Brain microvascular endothelial cell (primary cell): ENCODE measurements at regions not wholly inside any gene's neighbourhood (a gene's known extent, or its start where the extent isn't known, plus 50 kb on each side); places are given as distances from the start of the nearest gene placed in this dataset.

Experiments
- DNase-seq: peaks from one replicate; pipeline ENCODE4 v3.0.0-alpha.2; 2020
- H3K27ac ChIP-seq: fragments of 250-450 bp; sonication (Bioruptor Pico); 2 replicates; pipeline ENCODE4 v1.5.1; 2020; ENCODE audit warnings: mild to moderate bottlenecking, moderate library complexity
- H3K27me3 ChIP-seq: fragments of 250-450 bp; sonication (Bioruptor Pico); replicated peaks from 2 replicates; pipeline ENCODE4 v1.5.1; 2020; ENCODE audit warnings: mild to moderate bottlenecking
- H3K36me3 ChIP-seq: fragments of 250-450 bp; sonication (Bioruptor Pico); replicated peaks from 2 replicates; pipeline ENCODE4 v1.5.1; 2020; ENCODE audit warnings: mild to moderate bottlenecking
- H3K4me3 ChIP-seq: 2 replicates; pipeline ENCODE4 v1.5.1; 2011; ENCODE audit warnings: low read depth, mild to moderate bottlenecking, control low read depth, low read length, moderate library complexity
- CTCF ChIP-seq: IDR thresholded peaks from 2 replicates; pipeline ENCODE4 v1.5.1; 2011; ENCODE audit warnings: low read depth, mild to moderate bottlenecking, moderate library complexity, low read length, control low read depth, inconsistent platforms; ENCODE audit errors: missing control alignments
- in situ Hi-C: cut with HindIII; loops from 2 replicates; pipeline ENCODE4 v1.10.0; 2017; ENCODE audit warnings: low sequenced_read_pairs, low pct_ligation_motif_present

GRCh38 chr7:115230882-115231571 is 309.1 kb downstream of the MDFIC start:
- H3K27ac ChIP-seq: peak overlapping the region; percentile 79
- no peak for TF ChIP-seq CTCF
- H3K36me3 ChIP-seq: no peaks in the 10 kb centered on the region
- in situ Hi-C loops: no loop called here
- no peaks in the 10 kb centered on the region for H3K27me3 ChIP-seq
- peak; percentile 80 for DNase-seq
- H3K4me3 ChIP-seq: no peak overlapping the region

DNA sequence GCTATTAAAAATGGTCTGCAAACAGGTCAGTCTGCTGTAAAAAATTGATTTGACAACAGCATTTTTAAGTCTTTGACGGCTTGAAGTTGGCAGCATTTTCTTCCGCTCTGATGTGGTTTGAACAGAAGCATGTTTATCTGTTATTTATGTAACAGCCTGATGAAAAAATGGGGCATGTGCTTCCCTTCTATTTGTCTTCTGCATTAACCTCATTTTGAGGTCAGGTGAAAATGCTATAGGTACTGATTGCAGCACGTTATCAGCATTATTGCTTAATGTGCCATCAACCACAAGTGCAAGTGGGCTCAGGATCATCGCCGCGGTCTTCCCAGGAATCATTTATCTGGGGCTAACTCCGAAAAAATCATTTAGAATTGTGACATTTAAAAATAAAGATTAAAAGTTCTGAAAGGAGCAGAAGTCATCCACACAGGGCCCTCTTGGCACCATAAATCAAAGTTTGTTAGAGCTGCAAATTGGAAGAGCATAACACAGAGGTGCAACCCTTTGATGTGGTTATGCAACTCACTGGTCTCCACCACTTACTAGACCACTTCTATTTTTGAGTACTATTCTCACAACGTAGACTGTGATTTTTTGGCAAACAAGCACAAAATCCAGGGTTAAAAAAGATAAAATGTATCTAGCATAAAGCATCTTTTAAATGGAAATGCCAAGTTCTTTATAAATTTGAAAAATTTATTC is 307.7 kb downstream of the MDFIC start:
- no peak for TF ChIP-seq CTCF
- Histone ChIP-seq H3K4me3 (no peak overlapping the region), H3K36me3 (no peaks in the 10 kb centered on the region), H3K27ac (no peak overlapping the region), H3K27me3 (no peaks in the 10 kb centered on the region)
- no peak for DNase-seq
- in situ Hi-C loops: no loop called here

DNA sequence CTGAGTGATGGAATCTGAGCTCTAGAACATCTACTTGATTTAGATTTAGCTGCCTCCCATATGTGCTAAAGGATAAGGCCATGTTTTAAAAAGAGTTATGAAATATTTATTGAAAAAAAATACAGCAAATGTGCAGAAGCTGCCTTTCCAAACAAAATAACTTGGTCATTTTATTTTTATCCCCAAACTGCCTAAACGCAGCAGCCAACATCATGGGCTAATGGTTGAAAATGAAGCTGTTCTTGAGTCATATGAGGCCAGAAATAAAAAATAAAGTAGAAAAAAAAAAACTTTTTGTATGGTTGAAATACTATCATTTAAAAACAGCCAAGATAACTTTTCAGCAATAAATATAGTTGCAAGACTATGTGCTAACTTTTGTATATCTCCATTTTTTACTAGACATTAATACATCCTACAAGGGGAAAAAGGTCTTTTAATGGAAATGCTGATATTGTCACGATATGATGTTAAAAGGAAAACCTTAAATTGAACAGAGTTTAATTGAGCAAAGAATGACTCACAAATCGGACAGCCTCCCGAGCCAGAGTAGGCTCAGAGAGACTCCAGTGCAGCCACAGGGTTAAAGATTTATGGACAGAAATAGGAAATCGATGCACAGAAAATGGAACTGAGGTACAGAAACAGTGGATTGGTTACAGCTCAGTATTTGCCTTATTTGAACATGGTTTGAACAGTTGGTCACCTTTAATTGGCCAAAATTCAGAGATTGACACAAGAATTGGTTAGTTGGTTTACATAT is 305.8 kb downstream of the MDFIC start:
- in situ Hi-C loops: no loop called here
- Histone ChIP-seq H3K27me3 (no peaks in the 10 kb centered on the region), H3K27ac (no peak overlapping the region), H3K4me3 (no peak overlapping the region), H3K36me3 (no peaks in the 10 kb centered on the region)
- no peak for DNase-seq
- no peak for TF ChIP-seq CTCF

- no peaks in the 10 kb centered on the region for H3K36me3 ChIP-seq
- no peaks in the 10 kb centered on the region for H3K27me3 ChIP-seq
- H3K4me3 ChIP-seq: no peak overlapping the region
- H3K27ac ChIP-seq: no peak overlapping the region
- TF ChIP-seq CTCF: no peak
- no peak for DNase-seq
- in situ Hi-C loops: no loop called here
Measured at GRCh38 chr7:115226410-115226809, 304.5 kb downstream of the MDFIC start.

DNA sequence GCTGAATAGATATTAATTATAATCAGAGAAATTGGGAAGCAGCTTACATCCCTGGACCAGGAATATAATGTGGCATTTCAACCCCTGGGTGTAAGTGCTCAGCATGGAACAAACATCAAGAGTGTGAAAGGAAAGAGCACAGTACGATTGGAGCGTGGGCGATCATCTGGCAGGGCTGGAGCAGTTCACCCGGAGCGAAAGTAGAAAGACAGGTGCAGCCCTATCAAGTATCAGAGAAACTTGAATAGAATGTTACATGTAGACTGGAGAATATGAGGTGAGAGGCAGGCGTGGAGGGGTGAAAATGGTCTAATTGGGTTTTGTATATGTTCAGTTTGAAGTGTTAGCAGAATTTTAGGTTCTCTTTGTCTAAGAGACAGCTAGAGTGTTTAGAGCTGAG is 303.0 kb downstream of the MDFIC start:
- in situ Hi-C loops: no loop called here
- Histone ChIP-seq H3K27ac (no peak overlapping the region), H3K4me3 (no peak overlapping the region), H3K27me3 (no peaks in the 10 kb centered on the region), H3K36me3 (no peaks in the 10 kb centered on the region)
- TF ChIP-seq CTCF: no peak
- DNase-seq: no peak
